GM18870 (cell line): ENCODE measurements at regions not wholly inside any gene's neighbourhood (a gene's known extent, or its start where the extent isn't known, plus 50 kb on each side); places are given as distances from the start of the nearest gene placed in this dataset.

Experiments used
- ATAC-seq: cut with Tn5 transposase; IDR thresholded peaks from one replicate; pipeline ENCODE4 v1.9.1; 2021; ENCODE audit warnings: moderate library complexity; ENCODE audit not compliant: unreplicated experiment

DNA sequence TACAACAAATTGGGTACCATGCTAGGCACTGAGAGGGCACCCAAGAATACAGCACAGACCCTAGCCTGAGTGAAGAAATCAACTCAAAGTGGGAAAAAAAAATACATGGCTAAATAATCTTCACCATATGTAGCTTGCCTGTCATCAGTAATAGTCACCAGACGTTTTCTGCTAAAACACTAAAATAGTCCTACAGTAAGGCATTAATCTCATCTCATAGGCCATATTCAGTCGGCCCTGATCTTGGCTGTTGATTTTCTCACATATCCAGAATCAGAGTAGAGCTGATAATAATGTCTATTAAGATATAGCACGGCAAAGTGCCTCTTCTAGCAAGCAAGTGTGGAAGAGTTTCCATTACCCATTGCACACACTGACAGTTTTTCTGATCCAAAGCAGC, 322.1 kb upstream of the SLC30A5 start:
- ATAC-seq, result no peak

DNA sequence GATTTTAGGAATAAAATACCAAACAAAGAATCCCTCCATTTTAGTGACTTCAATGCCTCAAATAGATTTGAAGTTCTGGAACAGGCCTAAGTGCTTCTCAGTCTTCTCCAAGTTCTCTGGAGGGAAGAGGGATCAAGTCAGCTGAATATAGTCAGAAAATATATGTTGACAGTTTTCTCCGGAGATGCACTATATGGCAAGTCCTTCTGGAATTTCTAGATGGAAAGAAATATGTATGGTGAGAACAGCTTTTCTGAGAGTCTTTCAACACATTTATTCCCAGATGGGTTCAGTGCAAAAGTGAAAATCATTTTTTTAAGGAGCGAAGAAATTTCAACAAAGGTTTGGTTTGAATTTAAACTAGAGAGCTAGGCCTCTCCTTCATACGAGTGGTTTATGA, 317.4 kb upstream of the SLC30A5 start:
- no peak for ATAC-seq

DNA sequence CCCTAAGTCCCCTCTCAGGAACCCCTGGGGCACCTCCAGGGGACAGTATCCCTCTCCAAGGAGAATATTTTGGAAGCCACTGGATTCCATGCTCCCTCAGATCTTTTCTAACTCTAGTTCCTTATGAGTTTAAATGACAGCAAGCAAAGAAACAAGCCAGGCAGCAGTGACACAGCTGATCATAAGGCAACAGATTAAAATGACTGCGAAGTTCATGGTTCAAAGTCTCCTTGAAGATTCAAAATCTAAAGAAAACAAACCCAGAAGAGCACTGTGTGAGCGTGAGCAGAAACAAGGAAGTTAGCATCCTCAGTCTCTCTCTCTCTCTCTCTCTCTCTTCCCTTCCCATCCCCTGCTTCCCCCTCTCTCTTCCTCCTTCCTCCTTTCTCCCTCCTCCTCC, 316.7 kb upstream of the SLC30A5 start:
- ATAC-seq, result no peak

GRCh38 chr5:68778484-68778883, 315.3 kb upstream of the SLC30A5 start:
- ATAC-seq, result no peak

DNA sequence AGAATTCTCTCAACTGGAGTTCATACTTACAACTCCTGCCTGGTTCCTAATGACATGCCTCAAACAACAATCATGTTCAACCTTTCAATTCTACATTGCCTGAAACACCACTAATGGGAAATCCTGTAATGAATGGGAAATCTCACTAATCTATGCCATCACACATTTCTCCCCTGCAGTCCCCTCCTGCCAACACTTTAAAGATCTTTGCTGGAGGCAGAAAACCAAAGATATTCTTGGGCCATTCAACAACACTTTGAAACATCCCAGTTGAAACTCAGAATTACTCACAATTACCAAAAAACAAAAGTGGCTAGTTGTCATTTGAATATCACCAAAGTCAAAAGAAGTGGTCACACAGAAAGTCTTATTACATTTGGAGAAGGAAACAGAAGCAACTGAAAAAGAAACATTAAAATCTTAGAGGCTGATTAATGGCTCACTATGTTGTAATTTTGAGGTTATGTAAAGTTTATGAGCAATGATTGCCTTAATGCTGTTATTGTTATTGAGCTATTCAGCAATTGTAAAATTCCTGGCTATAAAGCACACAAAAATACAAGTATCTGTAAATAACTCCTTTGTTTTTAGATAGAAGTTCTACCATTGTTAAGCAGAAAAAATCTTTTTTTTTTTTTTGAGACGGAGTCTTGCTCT, 313.4 kb upstream of the SLC30A5 start:
- no peak for ATAC-seq

GRCh38 chr5:68793074-68793473, 300.7 kb upstream of the SLC30A5 start:
- no peak for ATAC-seq

DNA sequence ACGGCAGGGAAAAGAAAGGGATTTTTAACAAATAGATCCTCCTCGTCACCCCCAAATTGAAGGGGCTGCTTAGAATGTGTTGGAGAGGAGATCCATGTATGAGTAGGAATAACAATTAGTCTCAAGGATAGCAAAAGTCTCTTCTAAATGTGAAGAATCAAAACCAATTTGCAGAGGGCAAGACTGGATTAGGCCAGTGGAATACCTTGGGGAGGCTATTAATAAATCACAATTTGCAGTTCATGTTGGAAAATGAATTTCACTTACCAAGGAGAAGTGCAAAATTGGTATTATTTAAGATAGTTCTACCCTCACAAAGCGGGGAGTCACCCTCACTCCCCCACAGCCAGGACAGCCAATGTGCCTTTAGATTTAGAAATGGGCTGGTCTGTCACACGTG, 299.8 kb upstream of the SLC30A5 start:
- no peak for ATAC-seq

GRCh38 chr5:68795190-68795589, 298.6 kb upstream of the SLC30A5 start:
- no peak for ATAC-seq

DNA sequence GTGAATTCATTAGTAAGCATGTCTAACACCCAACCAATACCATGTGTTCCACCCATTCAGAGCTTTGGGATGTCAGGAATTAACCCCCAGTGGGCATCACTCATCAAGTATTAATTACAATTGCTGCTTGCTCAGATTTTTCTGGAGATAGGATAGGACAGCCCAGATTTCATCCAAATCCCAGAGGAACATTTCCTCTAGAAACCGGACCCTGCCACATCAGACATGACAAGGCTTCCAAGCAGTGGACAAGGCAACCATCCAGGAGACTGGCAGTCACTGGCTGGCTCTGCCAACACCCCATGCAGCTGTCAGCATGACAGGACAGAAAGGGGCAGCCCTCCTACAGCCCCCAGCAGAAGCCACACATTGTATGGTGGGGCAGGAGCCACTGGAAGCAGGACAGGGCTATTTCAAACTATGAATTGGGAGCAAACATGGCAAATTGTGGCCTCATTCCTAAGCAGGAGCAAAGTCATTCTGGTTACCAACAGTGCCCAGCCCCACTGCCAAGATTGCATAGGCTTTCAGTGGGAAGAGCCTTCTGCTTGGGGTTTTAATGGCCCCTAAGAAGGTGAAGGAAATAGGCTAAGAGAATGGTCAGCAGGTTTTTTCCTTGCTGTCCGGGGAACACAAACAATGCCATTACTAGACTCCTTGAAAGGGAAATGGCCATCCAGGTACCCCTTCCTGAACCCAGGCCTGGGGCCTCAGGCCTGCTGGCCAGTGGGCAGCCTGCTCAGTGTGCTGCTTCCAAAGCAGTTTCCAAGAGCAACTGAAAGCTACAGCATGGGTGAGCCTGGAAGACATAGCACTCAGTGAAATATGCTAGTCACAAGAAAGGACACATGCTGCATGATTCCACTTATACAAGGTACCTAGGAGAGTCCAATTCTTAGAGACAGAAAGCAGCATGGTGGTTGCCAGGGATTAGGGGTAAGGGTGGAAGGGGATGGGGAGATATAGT, 294.7 kb upstream of the SLC30A5 start:
- no peak for ATAC-seq

GRCh38 chr5:68802430-68802829, 291.4 kb upstream of the SLC30A5 start:
- ATAC-seq, result no peak

GRCh38 chr5:68803881-68804319, 289.9 kb upstream of the SLC30A5 start:
- no peak for ATAC-seq

GRCh38 chr5:68804343-68804742, 289.5 kb upstream of the SLC30A5 start:
- no peak for ATAC-seq

DNA sequence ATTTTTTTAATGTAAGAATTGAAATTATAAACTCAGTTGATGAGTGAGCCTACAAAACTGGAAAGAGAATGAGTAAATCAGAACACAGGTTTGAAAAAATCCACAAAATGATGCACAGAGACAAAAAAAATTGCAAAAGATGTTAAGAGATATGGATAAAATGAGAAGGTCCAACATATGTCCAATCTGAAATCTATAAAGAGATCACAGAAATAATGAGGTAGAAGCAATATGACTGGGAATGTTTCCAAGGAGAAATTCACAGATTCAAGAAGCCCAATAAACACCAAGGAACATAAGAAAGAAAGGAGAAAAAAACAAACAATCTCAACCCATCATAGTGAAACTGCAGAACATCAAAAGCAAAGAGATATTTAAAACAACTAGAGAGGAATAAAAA, 288.4 kb upstream of the SLC30A5 start:
- no peak for ATAC-seq

DNA sequence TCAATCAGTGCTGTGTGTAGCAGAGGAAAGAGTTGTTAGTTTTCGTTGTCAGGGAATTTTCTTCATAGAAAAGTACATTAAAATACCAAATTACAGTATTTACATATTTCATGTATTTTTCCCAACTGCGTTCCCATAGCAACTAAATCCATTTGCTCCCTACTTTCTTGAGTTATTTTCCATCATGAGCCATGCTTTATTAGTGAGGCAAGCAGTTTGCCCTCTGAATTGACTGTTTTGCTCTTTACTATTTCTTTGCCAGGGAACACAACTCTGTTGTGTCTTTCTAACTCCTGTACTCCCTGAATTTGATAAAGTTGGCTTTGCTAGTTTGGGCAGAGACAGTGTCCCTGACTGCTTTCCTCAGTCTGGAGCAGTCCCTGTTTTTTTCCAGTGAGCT, 276.2 kb upstream of the SLC30A5 start:
- ATAC-seq, result no peak

DNA sequence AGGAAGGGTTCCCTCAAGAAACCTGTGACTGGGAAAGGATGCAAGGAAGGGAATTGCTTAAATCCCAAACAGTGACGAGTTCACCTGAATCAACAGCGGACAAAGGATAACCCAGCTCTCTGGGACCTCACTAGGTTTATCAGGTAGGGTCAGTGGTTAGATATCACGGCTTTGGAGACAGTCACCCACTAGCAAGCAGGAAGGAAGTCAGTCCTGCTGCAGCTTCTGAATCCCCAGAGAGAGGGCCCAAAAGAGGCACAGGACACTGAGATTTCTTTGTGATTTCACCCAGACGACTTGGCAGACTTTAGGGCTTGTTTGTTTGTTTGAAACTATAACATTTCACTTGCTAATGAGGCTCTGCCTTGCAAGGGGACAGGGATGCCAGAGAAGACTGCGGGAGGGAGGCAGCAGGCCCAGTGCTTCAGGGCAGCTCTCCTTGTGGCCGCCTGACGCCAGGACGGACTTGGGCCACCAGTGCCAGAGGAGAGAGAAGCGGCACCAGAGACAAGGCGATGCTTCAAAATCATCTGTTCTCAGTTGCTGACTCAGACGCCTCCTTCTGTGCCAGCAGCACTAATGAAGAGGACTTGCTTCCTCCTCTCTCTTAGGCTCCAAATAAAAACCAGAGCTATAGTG, 275.6 kb upstream of the SLC30A5 start:
- no peak for ATAC-seq

- ATAC-seq, result no peak
These were observed 274.9 kb upstream of the SLC30A5 start for GRCh38 chr5:68818870-68819269.

GRCh38 chr5:68821056-68821455, 272.8 kb upstream of the SLC30A5 start:
- ATAC-seq, result no peak

GRCh38 chr5:68822796-68823195, 271.0 kb upstream of the SLC30A5 start:
- no peak for ATAC-seq

- ATAC-seq, result no peak
These were observed 270.5 kb upstream of the SLC30A5 start for GRCh38 chr5:68823301-68823700.

- no peak for ATAC-seq
These were observed 263.4 kb upstream of the SLC30A5 start for GRCh38 chr5:68830377-68830898.

DNA sequence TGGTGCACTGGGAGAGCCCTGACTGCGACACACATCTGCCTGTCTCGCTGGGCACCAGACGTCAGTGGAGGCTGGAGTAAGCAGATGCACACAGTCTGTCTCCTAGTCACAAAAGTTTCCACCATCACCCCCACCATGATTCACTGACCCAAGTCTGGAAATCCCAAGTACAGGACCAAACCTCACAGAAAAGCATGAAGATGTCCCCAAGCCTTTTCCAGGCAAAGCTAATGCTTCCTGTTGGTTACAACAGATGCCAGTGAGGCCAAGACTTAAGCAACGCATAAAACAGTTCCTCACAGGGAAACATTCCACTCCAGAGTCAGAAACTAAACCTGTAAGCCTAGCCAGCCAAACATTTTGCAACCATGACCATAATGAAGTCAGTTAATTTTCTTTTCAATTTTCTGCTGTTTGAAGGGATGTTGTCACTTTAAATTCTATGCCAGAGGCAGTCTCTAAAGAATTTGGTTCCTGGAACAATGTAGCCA, 259.3 kb upstream of the SLC30A5 start:
- no peak for ATAC-seq
